Left renal cortex interstitium (tissue), 4 donors: ENCODE measurements at regions not wholly inside any gene's neighbourhood (a gene's known extent, or its start where the extent isn't known, plus 50 kb on each side); places are given as distances from the start of the nearest gene placed in this dataset.

Source experiments
- DNase-seq, 4 donors: peaks; one replicate each; pipeline ENCODE4 v3.0.0-alpha.2; 2013; ENCODE audit warnings: low read depth in 4 of 4, low spot score in 2 of 4, missing footprints in 1 of 4

DNA sequence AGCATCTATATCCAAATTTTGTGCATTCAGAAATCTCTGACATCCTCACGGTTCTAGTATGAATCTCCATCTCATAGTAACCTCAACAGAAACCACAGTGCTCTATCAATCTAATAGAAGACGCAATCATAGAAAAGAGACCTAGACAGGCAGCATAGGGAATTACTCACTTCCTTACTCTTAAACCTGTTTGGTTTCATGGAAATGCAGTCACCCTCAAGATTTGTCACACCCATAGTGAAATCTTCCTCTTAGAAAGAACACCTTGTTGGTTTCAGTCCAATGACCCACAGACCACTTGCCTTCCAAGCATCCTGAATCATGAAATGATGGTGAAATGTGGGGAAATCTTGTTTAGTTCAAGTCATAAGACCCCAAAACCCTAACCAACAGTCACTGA, 166.1 kb upstream of the PRDM1 start:
- no peak for DNase-seq

DNA sequence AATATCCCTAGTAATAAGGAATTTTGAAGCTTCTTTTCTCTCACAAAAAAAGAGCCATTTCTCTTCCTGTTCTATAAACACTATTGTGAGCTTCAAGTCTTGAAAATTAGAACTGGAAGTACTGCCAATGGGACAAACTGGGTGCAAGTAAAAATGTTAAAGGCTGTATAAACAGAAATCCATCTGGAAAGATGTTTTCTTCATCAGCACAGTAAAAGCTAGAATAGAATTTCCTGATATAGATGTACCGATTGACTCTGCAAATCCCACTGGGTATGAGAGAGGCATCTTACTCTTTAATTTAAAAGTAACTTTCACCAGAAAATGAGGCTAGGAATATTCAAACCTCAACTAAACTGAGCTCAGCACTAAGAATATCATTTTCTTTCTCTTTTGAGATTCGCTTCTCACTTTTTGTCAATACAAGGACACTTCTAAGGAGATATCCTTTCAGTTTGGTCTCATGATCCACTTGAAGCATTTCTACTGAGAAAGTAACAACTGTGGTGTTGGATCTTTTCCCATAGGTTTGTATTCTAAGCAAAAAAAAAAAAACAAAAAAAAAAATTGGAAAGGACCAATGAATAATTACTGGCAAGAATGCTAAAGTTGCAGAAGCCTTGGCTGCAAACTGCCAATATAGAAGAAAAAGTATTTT, 169.0 kb upstream of the PRDM1 start:
- no peak for DNase-seq

DNA sequence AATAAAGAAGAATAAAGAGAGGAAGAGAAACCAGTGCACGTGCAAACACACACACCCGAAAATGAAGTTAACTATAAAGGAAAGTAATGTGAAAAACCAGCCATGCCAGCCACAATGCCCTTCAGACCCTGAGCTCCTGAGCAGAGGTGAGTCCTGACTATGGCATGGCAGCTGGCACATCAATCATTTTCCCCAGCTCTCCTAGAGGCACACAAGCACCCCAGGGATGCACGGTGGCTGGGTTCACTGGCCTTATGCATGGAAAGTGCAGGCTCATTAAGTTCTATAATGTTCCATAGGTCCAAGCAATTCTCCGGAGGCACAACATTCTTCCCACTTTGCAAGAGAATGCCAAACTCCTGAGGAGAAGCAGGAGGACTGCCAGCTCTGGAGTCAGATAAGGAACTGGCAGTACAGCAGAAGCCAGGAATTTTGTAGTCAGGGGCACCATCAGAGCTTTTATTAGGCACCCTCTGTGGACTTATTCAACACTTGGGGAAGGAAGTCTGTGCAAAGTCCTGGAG, 175.0 kb upstream of the PRDM1 start:
- DNase-seq = no peak

DNA sequence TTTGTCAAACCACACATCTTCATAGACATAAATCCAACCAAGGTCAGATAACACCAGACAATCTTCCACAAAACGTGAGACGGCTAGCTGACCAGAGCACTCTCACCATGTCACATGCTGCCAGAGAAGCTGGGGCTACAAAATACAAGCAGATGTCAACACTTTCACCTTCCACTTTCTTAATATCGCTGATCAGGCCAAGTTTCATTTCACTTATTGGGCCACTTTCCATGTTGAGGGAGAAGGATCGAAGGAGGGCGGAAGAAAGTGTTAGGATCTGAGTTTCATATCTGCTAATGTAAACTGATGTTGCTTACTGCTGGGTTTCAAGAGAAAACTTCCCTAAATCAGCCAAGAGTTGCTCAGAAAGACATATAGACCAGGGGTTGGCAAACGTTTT, 177.0 kb upstream of the PRDM1 start:
- no peak for DNase-seq

GRCh38 chr6:105907991-105908390, 178.1 kb upstream of the PRDM1 start:
- DNase-seq = no peak

GRCh38 chr6:105907301-105907700, 178.8 kb upstream of the PRDM1 start:
- no peak for DNase-seq

- DNase-seq = no peak
Observed at GRCh38 chr6:105902401-105903031, 183.6 kb upstream of the PRDM1 start.

GRCh38 chr6:105901583-105901982, 184.6 kb upstream of the PRDM1 start:
- no peak for DNase-seq

DNA sequence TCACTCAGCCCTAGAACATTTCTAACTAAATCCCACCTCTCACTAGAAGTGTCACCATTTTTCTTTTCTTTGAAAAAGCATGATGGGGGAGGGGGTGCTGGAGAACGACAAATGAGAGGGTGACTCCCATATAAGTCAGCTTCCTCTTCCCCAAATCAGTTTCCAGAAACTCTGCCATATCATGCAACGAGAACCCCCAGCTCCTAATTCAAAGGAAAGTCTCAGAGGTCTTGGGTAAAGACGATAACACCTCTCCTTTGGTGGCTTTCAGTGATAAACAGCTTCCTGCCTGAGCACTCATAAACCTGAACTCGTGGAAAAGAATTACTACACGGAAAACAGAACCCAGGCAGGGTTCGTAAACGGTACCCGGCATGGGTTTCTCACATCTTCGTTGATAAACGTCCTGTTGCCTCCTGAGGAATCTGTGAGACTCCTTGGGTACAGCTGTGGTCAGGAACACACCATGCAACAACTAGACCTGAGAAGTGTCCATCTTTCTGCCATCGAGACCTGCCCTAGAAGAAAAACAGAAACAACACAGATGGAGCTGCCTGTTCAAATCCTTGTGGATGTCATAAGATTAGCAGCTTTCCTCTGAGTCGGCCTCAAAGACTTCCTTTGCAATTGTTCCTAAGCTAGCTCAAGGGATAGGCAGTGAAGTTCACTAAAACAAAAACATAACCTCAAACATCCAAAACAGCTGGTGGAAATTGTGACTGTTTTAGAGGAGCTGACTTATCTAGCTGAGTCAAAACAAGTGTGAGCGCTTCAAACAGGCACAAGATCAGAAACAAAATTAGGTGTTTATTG, 185.8 kb upstream of the PRDM1 start:
- no peak for DNase-seq

DNA sequence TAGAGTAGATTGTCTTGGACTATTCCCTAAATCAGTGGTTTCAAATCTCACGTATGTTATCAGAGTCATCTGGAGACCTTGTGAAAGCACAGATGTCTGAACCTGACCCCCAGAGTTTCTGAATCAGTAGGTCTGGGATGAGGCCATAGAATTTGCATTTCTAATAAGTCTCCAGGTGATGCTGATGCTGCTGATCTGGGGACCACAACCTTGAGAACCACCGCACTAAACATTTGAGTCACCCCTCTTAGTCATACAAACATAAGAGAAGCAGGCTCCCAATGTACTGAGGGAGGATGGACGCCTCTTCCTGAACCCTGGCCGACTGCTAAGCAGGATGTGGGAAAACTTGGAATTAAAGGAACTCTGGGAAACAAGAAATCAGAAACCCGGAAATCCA, 187.8 kb upstream of the PRDM1 start:
- no peak for DNase-seq

DNA sequence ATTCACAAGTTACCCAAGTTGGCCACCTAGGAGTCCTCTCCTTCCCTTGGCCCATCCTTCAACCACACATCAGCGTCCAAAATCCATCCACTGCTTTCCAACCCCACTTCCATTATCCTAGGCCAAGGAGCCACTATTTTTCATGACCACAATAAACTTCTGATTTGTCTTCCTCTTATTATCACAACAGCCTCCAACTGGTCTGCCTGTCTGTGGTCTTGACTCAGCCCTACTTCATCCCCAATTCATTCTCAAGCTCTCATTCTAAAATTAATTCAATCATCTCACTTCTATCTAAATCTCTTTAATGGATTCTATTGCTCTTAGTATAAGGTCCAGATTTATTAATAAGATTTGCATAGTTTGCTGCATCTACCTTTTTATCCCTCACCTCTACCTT, 189.0 kb upstream of the PRDM1 start:
- no peak for DNase-seq

GRCh38 chr6:105896821-105897095, 189.4 kb upstream of the PRDM1 start:
- no peak for DNase-seq

DNA sequence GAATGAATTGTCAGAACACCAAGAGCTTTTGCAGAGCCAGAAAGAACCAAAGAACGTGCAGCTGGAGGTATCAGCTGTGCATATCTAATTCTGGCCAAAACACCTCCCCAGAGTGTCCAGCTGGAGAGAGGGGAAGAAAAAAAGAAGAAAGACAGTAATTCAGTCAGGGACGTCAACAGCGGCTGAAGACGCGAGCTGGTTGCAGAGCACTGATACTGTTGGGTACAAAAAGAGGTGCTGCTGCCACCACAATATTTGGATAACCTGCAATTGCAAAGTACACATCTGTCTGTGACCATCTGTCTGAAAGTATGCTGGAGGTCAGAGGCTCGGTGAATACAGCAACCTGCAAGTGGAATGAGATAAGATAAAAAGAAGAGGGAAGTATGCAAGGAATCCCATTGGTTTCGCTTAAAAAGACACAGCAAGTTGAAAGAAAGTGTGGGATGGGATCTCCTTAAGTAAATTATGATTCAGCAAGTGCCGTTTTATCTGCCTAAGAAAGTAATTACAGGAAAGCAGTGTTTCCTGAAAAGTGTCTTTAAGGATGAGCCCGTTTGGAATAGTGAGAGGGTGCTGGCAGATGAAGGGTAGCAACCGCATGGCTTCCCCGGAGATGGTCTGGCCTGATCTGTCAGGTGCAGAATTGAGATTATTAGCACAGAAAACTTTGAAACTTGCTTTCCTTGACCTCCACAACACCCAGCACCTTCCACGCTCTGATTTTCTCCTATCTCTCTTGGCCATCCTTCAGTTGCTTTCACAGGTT, 189.9 kb upstream of the PRDM1 start:
- DNase-seq = no peak

DNA sequence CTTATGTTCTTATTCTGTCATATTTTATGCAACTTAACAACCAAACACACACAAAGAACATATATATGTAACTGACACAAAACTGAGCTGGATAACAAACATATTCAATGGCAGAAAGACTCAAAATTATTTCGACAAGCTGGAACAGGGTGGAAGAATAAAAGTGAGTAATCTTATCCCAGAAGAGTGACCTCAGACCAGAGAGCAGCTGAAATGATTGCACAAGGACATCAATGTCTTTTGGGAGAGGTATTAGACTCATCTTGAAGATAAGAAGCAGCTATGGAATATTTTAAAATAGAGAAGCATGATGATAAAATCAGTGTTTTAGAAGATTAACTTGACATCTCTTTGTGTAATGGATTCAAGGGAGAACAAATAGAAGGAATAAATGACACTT, 191.6 kb upstream of the PRDM1 start:
- DNase-seq = no peak

- no peak for DNase-seq
Observed at GRCh38 chr6:105893741-105894140, 192.4 kb upstream of the PRDM1 start.

- DNase-seq = no peak
Observed at GRCh38 chr6:105892577-105893262, 193.4 kb upstream of the PRDM1 start.

DNA sequence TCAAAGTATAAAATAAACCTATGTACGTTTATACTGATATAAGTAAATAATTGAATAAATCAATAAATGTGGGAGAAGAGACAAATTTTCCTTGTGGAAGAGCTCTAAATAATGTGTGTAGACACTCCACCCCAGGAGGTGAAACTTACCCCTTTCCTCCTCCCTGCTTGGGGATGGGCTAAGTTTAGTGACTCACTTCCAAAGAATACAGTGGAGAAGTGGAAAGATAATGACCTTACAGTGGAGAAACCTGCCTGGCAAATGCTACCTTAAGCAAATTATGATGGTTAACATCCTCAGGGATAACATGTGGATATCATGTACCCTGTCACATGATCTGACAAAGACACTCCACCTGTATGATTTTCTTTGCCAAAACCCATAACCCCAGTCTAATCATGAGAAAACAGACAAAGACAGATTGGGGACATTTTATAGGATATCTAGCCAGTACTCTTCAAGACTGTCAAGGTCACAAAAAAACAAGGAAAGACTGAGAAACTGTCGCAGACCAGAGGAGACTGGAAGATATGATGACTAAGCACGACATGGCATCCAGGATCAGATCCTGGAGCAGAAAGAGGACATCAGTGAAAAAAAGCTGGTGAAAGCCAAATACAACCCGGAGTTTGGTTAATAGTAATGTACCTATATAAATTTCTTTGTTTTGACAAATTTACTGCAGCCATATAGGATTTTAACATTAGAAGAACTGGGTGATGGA, 195.5 kb upstream of the PRDM1 start:
- no peak for DNase-seq

- no peak for DNase-seq
Observed at GRCh38 chr6:105889902-105890301, 196.2 kb upstream of the PRDM1 start.

DNA sequence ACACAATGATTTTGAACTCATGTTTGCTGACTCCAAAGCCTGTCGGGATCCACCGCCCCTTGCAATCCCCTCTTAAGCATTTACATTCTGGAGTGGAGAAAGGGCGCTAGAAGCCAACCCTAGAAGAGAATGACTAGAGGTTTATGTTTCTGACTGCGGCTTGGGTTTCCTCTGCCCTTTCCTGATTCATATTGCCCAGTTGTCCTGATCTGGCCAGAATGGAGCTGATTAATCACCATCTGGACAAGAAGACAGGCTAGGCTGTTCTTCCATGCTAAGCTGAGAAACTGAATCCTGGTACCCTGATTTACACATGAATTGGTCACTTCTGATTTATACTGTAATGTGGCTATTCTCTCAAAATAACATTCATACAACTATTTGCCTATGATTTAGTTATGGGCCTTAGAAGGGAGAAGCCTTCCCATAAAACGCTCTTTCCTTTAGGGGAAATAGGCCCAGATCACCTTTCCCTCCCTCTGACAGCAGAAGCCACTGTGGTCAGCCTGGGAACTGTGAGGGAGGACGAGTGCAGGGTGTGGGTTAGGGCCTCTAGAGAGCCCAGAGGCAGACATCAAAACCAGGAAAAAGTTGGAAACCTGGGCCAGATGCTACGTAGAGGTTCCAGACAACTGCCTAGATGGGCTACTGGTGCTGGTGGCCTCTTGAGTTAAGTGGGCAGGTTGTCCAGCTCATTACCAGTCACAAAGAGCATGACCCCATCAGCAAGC, 199.2 kb upstream of the PRDM1 start:
- no peak for DNase-seq
